ENCODE measurements at regions not wholly inside any gene's neighbourhood (a gene's known extent, or its start where the extent isn't known, plus 50 kb on each side); places are given as distances from the start of the nearest gene placed in this dataset.

GRCh38 chr1:10903421-10903820 lies 107.0 kb upstream of the CASZ1 start:
- Histone ChIP-seq H2AK5ac (ENCODE audit: low read length, severe bottlenecking) (no peak overlapping the region), H3K4me3 (ENCODE audit: insufficient read depth in 1 of 2, low read depth in 1 of 2, low read length in 2 of 2) (no peak overlapping the region), H3K36me3 (ENCODE audit: control insufficient read depth in 1 of 2, insufficient read depth in 2 of 2, low read depth in 1 of 2, low read length in 2 of 2) (no peaks in the 10 kb centered on the region), H4K8ac (ENCODE audit: low read length) (no peak overlapping the region), H3K4me2 (ENCODE audit: low read length, poor library complexity, severe bottlenecking) (no peak overlapping the region), H3K18ac (ENCODE audit: low read depth in 1 of 2, low read length in 2 of 2) (no peak overlapping the region), H4K91ac (ENCODE audit: low read length) (no peak overlapping the region), H3K14ac (ENCODE audit: low read length in 2 of 2) (no peak overlapping the region), H3K9ac (ENCODE audit: low read length) (no peak overlapping the region), H2BK5ac (ENCODE audit: low read depth, low read length, poor library complexity, severe bottlenecking) (no peak overlapping the region), H3K79me1 (replicated peaks; ENCODE audit: low read length, poor library complexity, severe bottlenecking) (no peaks in the 10 kb centered on the region), H3K9me3 (ENCODE audit: control insufficient read depth, low read length) (no peaks in the 10 kb centered on the region), H2AFZ (ENCODE audit: low read depth, low read length) (no peak overlapping the region), H3K23ac (ENCODE audit: low read length in 2 of 2) (no peak overlapping the region), H3K27me3 (ENCODE audit: control insufficient read depth in 1 of 2, insufficient read depth in 1 of 2, low read length in 2 of 2) (peaks cover 27 to 29% of the 10 kb centered on the region in 2 experiments), H3K4ac (ENCODE audit: low read depth in 1 of 2, low read length in 2 of 2) (no peak overlapping the region), H3K27ac (ENCODE audit: low read length, poor library complexity, severe bottlenecking) (no peak overlapping the region), H2BK15ac (ENCODE audit: low read depth, poor library complexity, severe bottlenecking) (no peak overlapping the region), H2BK12ac (ENCODE audit: low read length in 2 of 2) (no peak overlapping the region), H2BK120ac (ENCODE audit: low read depth, low read length) (no peak overlapping the region), H3K4me1 (ENCODE audit: control insufficient read depth, insufficient read depth, low read depth, low read length) (peaks cover 8% of the 10 kb centered on the region)
- no peak for DNase-seq
- 83% methylated on average over 3 of the region's 3 CpGs for WGBS

DNA sequence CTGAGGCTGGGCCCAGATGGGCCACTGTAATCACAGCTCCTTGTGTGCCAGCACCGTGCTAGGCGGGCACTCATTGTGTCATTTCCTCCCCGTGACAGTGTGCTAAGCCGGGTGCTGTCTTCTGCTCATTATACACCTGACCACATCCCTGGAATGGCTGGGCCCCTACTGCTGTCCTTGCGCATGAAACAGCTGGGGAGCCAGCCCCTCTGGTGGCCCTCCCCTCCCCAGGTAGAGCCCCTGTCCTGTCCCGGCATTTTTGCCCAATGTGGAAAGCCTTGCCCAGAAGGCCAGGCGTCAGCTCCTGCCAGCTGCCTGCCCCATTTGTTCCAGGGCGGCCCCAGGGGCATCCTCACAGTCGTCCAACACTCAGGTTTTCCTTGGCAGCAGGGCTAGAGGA lies 107.4 kb upstream of the CASZ1 start:
- Histone ChIP-seq H2AK5ac (ENCODE audit: low read length, severe bottlenecking) (no peak overlapping the region), H2AFZ (ENCODE audit: low read depth, low read length) (no peak overlapping the region), H3K79me1 (replicated peaks; ENCODE audit: low read length, poor library complexity, severe bottlenecking) (no peaks in the 10 kb centered on the region), H3K4ac (ENCODE audit: low read depth in 1 of 2, low read length in 2 of 2) (no peak overlapping the region), H3K27me3 (ENCODE audit: control insufficient read depth in 1 of 2, insufficient read depth in 1 of 2, low read length in 2 of 2) (peaks cover 31% of the 10 kb centered on the region in 2 experiments), H3K23ac (ENCODE audit: low read length in 2 of 2) (no peak overlapping the region), H3K4me3 (ENCODE audit: insufficient read depth in 1 of 2, low read depth in 1 of 2, low read length in 2 of 2) (no peak overlapping the region), H3K14ac (ENCODE audit: low read length in 2 of 2) (no peak overlapping the region), H4K8ac (ENCODE audit: low read length) (no peak overlapping the region), H4K91ac (ENCODE audit: low read length) (no peak overlapping the region), H3K36me3 (ENCODE audit: control insufficient read depth in 1 of 2, insufficient read depth in 2 of 2, low read depth in 1 of 2, low read length in 2 of 2) (no peaks in the 10 kb centered on the region), H3K27ac (ENCODE audit: low read length, poor library complexity, severe bottlenecking) (no peak overlapping the region), H2BK120ac (ENCODE audit: low read depth, low read length) (no peak overlapping the region), H3K4me1 (ENCODE audit: control insufficient read depth, insufficient read depth, low read depth, low read length) (peaks cover 7% of the 10 kb centered on the region), H3K9ac (ENCODE audit: low read length) (no peak overlapping the region), H3K4me2 (ENCODE audit: low read length, poor library complexity, severe bottlenecking) (no peak overlapping the region), H2BK15ac (ENCODE audit: low read depth, poor library complexity, severe bottlenecking) (no peak overlapping the region), H3K9me3 (ENCODE audit: control insufficient read depth, low read length) (no peaks in the 10 kb centered on the region), H2BK5ac (ENCODE audit: low read depth, low read length, poor library complexity, severe bottlenecking) (no peak overlapping the region), H3K18ac (ENCODE audit: low read depth in 1 of 2, low read length in 2 of 2) (no peak overlapping the region), H2BK12ac (ENCODE audit: low read length in 2 of 2) (no peak overlapping the region)
- DNase-seq, result no peak
- 89% methylated on average over 9 of the region's 9 CpGs for WGBS

DNA sequence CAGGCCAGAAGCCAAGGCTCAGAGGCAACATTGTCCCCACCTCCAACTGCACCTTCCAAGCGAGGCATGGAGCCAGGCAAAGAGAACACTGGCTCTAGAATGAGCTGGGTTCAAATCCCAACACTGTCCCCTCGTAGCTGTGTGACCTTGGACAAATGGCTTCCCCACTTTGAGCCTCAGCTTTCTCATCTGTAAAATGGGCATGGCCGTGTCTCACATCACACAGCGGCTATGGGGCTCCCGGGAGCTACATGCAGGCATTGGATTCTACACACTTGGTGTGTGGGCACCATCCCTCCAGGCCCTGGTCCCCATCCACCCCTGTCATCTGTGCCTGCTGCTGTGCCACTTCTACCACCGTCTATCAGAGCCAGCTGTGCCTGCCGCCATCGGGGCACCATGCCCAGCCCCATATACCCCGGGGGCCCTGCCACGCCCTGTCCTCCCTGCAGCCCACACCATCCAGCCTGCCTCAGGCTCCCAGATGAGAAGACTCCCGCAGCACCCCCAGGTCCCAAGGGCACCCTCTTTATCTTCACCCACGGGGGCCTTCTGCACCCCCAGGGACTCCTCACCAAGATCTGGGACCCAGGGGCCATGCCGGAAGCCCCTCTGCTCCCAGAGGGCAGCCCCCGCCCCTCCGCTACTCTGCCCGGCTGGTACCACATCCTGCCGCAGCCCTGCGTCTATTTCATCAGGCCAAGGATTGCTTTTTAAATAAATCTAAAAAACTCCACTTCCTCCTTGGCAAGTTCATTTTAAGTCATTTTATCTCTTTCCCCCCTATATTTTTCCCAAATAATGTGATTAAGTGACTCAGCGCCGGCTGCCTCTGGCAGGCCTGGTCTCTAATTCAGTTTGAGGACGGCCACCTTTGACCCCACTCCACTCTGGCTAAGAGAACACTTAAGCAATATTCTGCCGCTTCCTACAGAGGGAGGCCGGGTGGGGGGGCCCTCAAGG lies 107.8 kb upstream of the TARDBP start:
- peak; percentile 33 for DNase-seq
- Histone ChIP-seq H3K4ac (ENCODE audit: low read depth in 1 of 2, low read length in 2 of 2) (no peak overlapping the region), H3K23ac (ENCODE audit: low read length in 2 of 2) (no peak overlapping the region), H3K4me2 (ENCODE audit: low read length, poor library complexity, severe bottlenecking) (no peak overlapping the region), H3K27ac (ENCODE audit: low read length, poor library complexity, severe bottlenecking) (no peak overlapping the region), H3K14ac (ENCODE audit: low read length in 2 of 2) (no peak overlapping the region), H3K9me3 (ENCODE audit: control insufficient read depth, low read length) (no peaks in the 10 kb centered on the region), H2BK120ac (ENCODE audit: low read depth, low read length) (no peak overlapping the region), H2AK5ac (ENCODE audit: low read length, severe bottlenecking) (no peak overlapping the region), H3K4me3 (ENCODE audit: insufficient read depth in 1 of 2, low read depth in 1 of 2, low read length in 2 of 2) (no peak overlapping the region), H3K4me1 (ENCODE audit: control insufficient read depth, insufficient read depth, low read depth, low read length) (peaks cover 7% of the 10 kb centered on the region), H4K91ac (ENCODE audit: low read length) (no peak overlapping the region), H2AFZ (ENCODE audit: low read depth, low read length) (no peak overlapping the region), H2BK5ac (ENCODE audit: low read depth, low read length, poor library complexity, severe bottlenecking) (no peak overlapping the region), H4K8ac (ENCODE audit: low read length) (no peak overlapping the region), H3K18ac (ENCODE audit: low read depth in 1 of 2, low read length in 2 of 2) (no peak overlapping the region), H3K36me3 (ENCODE audit: control insufficient read depth in 1 of 2, insufficient read depth in 2 of 2, low read depth in 1 of 2, low read length in 2 of 2) (no peaks in the 10 kb centered on the region), H3K27me3 (ENCODE audit: control insufficient read depth in 1 of 2, insufficient read depth in 1 of 2, low read length in 2 of 2) (peaks cover 27 to 37% of the 10 kb centered on the region in 2 experiments), H2BK12ac (ENCODE audit: low read length in 2 of 2) (no peak overlapping the region), H3K79me1 (replicated peaks; ENCODE audit: low read length, poor library complexity, severe bottlenecking) (no peaks in the 10 kb centered on the region), H2BK15ac (ENCODE audit: low read depth, poor library complexity, severe bottlenecking) (no peak overlapping the region), H3K9ac (ENCODE audit: low read length) (no peak overlapping the region)
- 80% methylated on average over 20 of the region's 23 CpGs for WGBS

- WGBS, result 64% methylated on average over 16 of the region's 16 CpGs
- H3K14ac ChIP-seq (ENCODE audit: low read length in 2 of 2), result no peak overlapping the region
These were observed 106.4 kb upstream of the TARDBP start for GRCh38 chr1:10905841-10906655.

More at GRCh38 chr1:10905841-10906655, 106.4 kb upstream of the TARDBP start:
- no peak overlapping the region for H2AK5ac ChIP-seq (ENCODE audit: low read length, severe bottlenecking)
- no peak overlapping the region for H3K27ac ChIP-seq (ENCODE audit: low read length, poor library complexity, severe bottlenecking)
- peaks cover 9% of the 10 kb centered on the region for H3K4me1 ChIP-seq (ENCODE audit: control insufficient read depth, insufficient read depth, low read depth, low read length)
- no peaks in the 10 kb centered on the region for H3K36me3 ChIP-seq (ENCODE audit: control insufficient read depth in 1 of 2, insufficient read depth in 2 of 2, low read depth in 1 of 2, low read length in 2 of 2)
- H2BK120ac ChIP-seq (ENCODE audit: low read depth, low read length), result no peak overlapping the region
- H3K23ac ChIP-seq (ENCODE audit: low read length in 2 of 2), result no peak overlapping the region
- no peak overlapping the region for H4K91ac ChIP-seq (ENCODE audit: low read length)
- H3K9me3 ChIP-seq (ENCODE audit: control insufficient read depth, low read length), result no peaks in the 10 kb centered on the region
- no peak overlapping the region for H2AFZ ChIP-seq (ENCODE audit: low read depth, low read length)
- no peak overlapping the region for H2BK15ac ChIP-seq (ENCODE audit: low read depth, poor library complexity, severe bottlenecking)
- H3K9ac ChIP-seq (ENCODE audit: low read length), result no peak overlapping the region
- H2BK5ac ChIP-seq (ENCODE audit: low read depth, low read length, poor library complexity, severe bottlenecking), result no peak overlapping the region
- no peak overlapping the region for H3K18ac ChIP-seq (ENCODE audit: low read depth in 1 of 2, low read length in 2 of 2)
- H4K8ac ChIP-seq (ENCODE audit: low read length), result no peak overlapping the region
- no peak overlapping the region for H2BK12ac ChIP-seq (ENCODE audit: low read length in 2 of 2)
- no peak for DNase-seq
- no peak overlapping the region for H3K4me3 ChIP-seq (ENCODE audit: insufficient read depth in 1 of 2, low read depth in 1 of 2, low read length in 2 of 2)
- H3K79me1 ChIP-seq (replicated peaks; ENCODE audit: low read length, poor library complexity, severe bottlenecking), result no peaks in the 10 kb centered on the region
- H3K4ac ChIP-seq (ENCODE audit: low read depth in 1 of 2, low read length in 2 of 2), result no peak overlapping the region
- no peak overlapping the region for H3K4me2 ChIP-seq (ENCODE audit: low read length, poor library complexity, severe bottlenecking)
- H3K27me3 ChIP-seq (ENCODE audit: control insufficient read depth in 1 of 2, insufficient read depth in 1 of 2, low read length in 2 of 2), result peaks cover 25 to 48% of the 10 kb centered on the region in 2 experiments
